H1 (cell line): ENCODE measurements at regions not wholly inside any gene's neighbourhood (a gene's known extent, or its start where the extent isn't known, plus 50 kb on each side); places are given as distances from the start of the nearest gene placed in this dataset.

Source experiments
- CTCF ChIA-PET: fragments of 300-600 bp; sonication (Branson Sonifier 250); formaldehyde crosslinking; loops from one replicate; lab custom pipeline; 2021; ENCODE audit not compliant: partially characterized antibody; lab: Charles Lee
- POLR2A ChIA-PET: fragments of 300-600 bp; sonication (Branson Sonifier 250); formaldehyde crosslinking; loops from one replicate; lab custom pipeline; 2021; ENCODE audit warnings: inconsistent platforms; ENCODE audit not compliant: partially characterized antibody; lab: Charles Lee
- DNase-seq, 2 experiments: peaks; one replicate each; pipeline versions ENCODE4 v3.0.0 to v3.0.0-alpha.2; 2010 to 2022; ENCODE audit warnings: low spot score in 2 of 2, low read depth in 1 of 2, mixed read lengths in 1 of 2
- FAIRE-seq: peaks from 2 replicates; lab custom pipeline; 2011; peaks lifted over from hg19 to GRCh38; lab: Jason Lieb, UNC
- H2AFZ ChIP-seq: 2 replicates; pipeline ENCODE4 v1.8.1; 2012; ENCODE audit warnings: low read length, inconsistent platforms
- H2AK5ac ChIP-seq: 2 replicates; pipeline ENCODE4 v1.6.1; 2013; ENCODE audit warnings: low read depth, low read length
- H2BK120ac ChIP-seq: replicated peaks from 2 replicates; pipeline ENCODE3; 2013; ENCODE audit warnings: low read depth, low read length, inconsistent platforms
- H2BK12ac ChIP-seq: 2 replicates; pipeline ENCODE4 v1.6.1; 2013; ENCODE audit warnings: low read depth, low read length
- H2BK15ac ChIP-seq: 2 replicates; pipeline ENCODE4 v1.6.1; 2013; ENCODE audit warnings: low read length
- H2BK20ac ChIP-seq: 2 replicates; pipeline ENCODE4 v1.6.1; 2013; ENCODE audit warnings: low read length
- H2BK5ac ChIP-seq: 2 replicates; pipeline ENCODE4 v1.6.1; 2013; ENCODE audit warnings: low read depth, low read length
- H3K14ac ChIP-seq: 2 replicates; pipeline ENCODE4 v1.6.1; 2013; ENCODE audit warnings: inconsistent platforms; ENCODE audit not compliant: insufficient read length
- H3K18ac ChIP-seq: 2 replicates; pipeline ENCODE4 v1.6.1; 2013; ENCODE audit warnings: low read length; ENCODE audit errors: extremely low read depth
- H3K23ac ChIP-seq: 2 replicates; pipeline ENCODE4 v1.6.1; 2013; ENCODE audit warnings: inconsistent platforms; ENCODE audit not compliant: insufficient read length
- H3K23me2 ChIP-seq: 2 replicates; pipeline ENCODE4 v1.6.1; 2013; ENCODE audit warnings: low read depth, low read length
- H3K27ac ChIP-seq: 2 replicates; pipeline ENCODE4 v1.6.1; 2011; ENCODE audit warnings: low read depth, low read length, inconsistent platforms
- H3K27me3 ChIP-seq, 4 experiments: replicated peaks in 1 of 4; 1 replicate in 1 of 4; 2 replicates in 3 of 4; pipeline versions ENCODE4 v1.6.1 to v1.8.1; 2011 to 2013; ENCODE audit warnings: low read length in 3 of 4, mild to moderate bottlenecking in 3 of 4, inconsistent platforms in 2 of 4, mixed read lengths in 2 of 4, moderate library complexity in 1 of 4; ENCODE audit not compliant: control insufficient read depth in 3 of 4, insufficient read depth in 3 of 4; ENCODE audit errors: extremely low read depth in 1 of 4
- H3K36me3 ChIP-seq, 4 experiments: 2 replicates each; pipeline versions ENCODE4 v1.6.1 to v1.8.1; 2011 to 2013; ENCODE audit warnings: mild to moderate bottlenecking in 4 of 4, low read length in 3 of 4, moderate library complexity in 2 of 4, control low read depth in 1 of 4, inconsistent platforms in 1 of 4; ENCODE audit not compliant: insufficient read depth in 4 of 4, control insufficient read depth in 2 of 4
- H3K4ac ChIP-seq: replicated peaks from 2 replicates; pipeline ENCODE3; 2013; ENCODE audit warnings: low read length, low read depth, mixed read lengths, inconsistent platforms; ENCODE audit not compliant: insufficient read length
- H3K4me1 ChIP-seq, 4 experiments: replicated peaks in 1 of 4; 1 replicate in 1 of 4; 2 replicates in 3 of 4; pipeline versions ENCODE4 v1.6.1 to v1.8.1; 2011 to 2013; ENCODE audit warnings: low read length in 3 of 4, inconsistent platforms in 2 of 4, mixed read lengths in 1 of 4; ENCODE audit not compliant: insufficient read depth in 4 of 4, control insufficient read depth in 3 of 4
- H3K4me2 ChIP-seq, 2 experiments: 2 replicates each; pipeline versions ENCODE4 v1.6.1 to v1.8.1; 2011 to 2013; ENCODE audit warnings: low read depth in 2 of 2, low read length in 2 of 2, control low read depth in 1 of 2, inconsistent platforms in 1 of 2, mild to moderate bottlenecking in 1 of 2; ENCODE audit not compliant: insufficient read depth in 1 of 2
- H3K4me3 ChIP-seq, 4 experiments: fragments of 200-600, 300-600 bp in 1 of 4; sonication (generic), shearing (Covaris generic), sonication (Bioruptor Twin) in 1 of 4; 2 replicates each; pipeline versions ENCODE4 v1.5.1 to v1.8.1; 2011 to 2016; ENCODE audit warnings: low read length in 4 of 4, low read depth in 3 of 4, control low read depth in 2 of 4, inconsistent platforms in 2 of 4, mild to moderate bottlenecking in 2 of 4, mixed read lengths in 1 of 4, moderate library complexity in 1 of 4; ENCODE audit not compliant: insufficient read depth in 2 of 4; ENCODE audit errors: extremely low read depth in 1 of 4
- H3K56ac ChIP-seq: replicated peaks from 2 replicates; pipeline ENCODE3; 2013; ENCODE audit warnings: low read depth, mild to moderate bottlenecking, mixed read lengths, low read length, inconsistent platforms; ENCODE audit not compliant: insufficient read length
- H3K79me1 ChIP-seq: 2 replicates; pipeline ENCODE4 v1.6.1; 2013; ENCODE audit warnings: low read depth, low read length, control low read depth
- H3K79me2 ChIP-seq, 2 experiments: 2 replicates each; pipeline versions ENCODE4 v1.6.1 to v1.8.1; 2012 to 2013; ENCODE audit warnings: low read length in 2 of 2, mild to moderate bottlenecking in 2 of 2, inconsistent platforms in 1 of 2; ENCODE audit not compliant: insufficient read depth in 2 of 2, control insufficient read depth in 1 of 2
- H3K9ac ChIP-seq, 4 experiments: replicated peaks in 1 of 4; 1 replicate in 1 of 4; 2 replicates in 3 of 4; pipeline versions ENCODE4 v1.6.1 to v1.8.1; 2011 to 2013; ENCODE audit warnings: low read depth in 3 of 4, low read length in 3 of 4, control low read depth in 2 of 4, mild to moderate bottlenecking in 2 of 4, moderate library complexity in 2 of 4, inconsistent platforms in 1 of 4; ENCODE audit errors: extremely low read depth in 1 of 4
- H3K9me3 ChIP-seq, 2 experiments: 2 replicates each; pipeline versions ENCODE4 v1.6.1 to v1.8.1; 2012 to 2013; ENCODE audit warnings: mild to moderate bottlenecking in 2 of 2, moderate library complexity in 2 of 2, control low read depth in 1 of 2, inconsistent platforms in 1 of 2, low read depth in 1 of 2, low read length in 1 of 2, mixed read lengths in 1 of 2; ENCODE audit not compliant: insufficient read depth in 2 of 2
- H4K20me1 ChIP-seq, 2 experiments: replicated peaks in 1 of 2; 2 replicates each; pipeline versions ENCODE3 to v1.8.1; 2011 to 2013; ENCODE audit warnings: inconsistent platforms in 2 of 2, low read length in 2 of 2, mild to moderate bottlenecking in 1 of 2; ENCODE audit not compliant: insufficient read depth in 2 of 2, control insufficient read depth in 1 of 2
- H4K5ac ChIP-seq: 2 replicates; pipeline ENCODE4 v1.6.1; 2013; ENCODE audit warnings: low read length, low read depth, mixed read lengths, inconsistent platforms; ENCODE audit not compliant: insufficient read length
- H4K8ac ChIP-seq: 2 replicates; pipeline ENCODE4 v1.8.0; 2013; ENCODE audit warnings: mild to moderate bottlenecking, moderate library complexity, low read length, inconsistent platforms; ENCODE audit not compliant: insufficient read depth; ENCODE audit errors: extremely low read depth
- H4K91ac ChIP-seq: replicated peaks from 2 replicates; pipeline ENCODE3; 2013; ENCODE audit warnings: low read length, mixed read lengths, inconsistent platforms; ENCODE audit not compliant: insufficient read length
- CBX5 ChIP-seq: fragments of 300-800, 300-1000 bp; sonication (generic); IDR thresholded peaks from 2 replicates; pipeline ENCODE4 v1.7.1; 2016; ENCODE audit warnings: antibody characterized with exemption, low read length, low read depth
- CBX8 ChIP-seq: fragments of 300-800, 300-1000 bp; sonication (generic); IDR thresholded peaks from 2 replicates; pipeline ENCODE4 v1.7.1; 2016; ENCODE audit warnings: low read depth, low read length, borderline replicate concordance
- EP300 ChIP-seq, 2 experiments: IDR thresholded peaks; 1 replicate in 1 of 2; 2 replicates in 1 of 2; pipeline ENCODE4 v1.6.1; 2011 to 2012; ENCODE audit warnings: low read depth in 2 of 2, low read length in 2 of 2, mild to moderate bottlenecking in 2 of 2, borderline replicate concordance in 1 of 2, inconsistent platforms in 1 of 2, moderate library complexity in 1 of 2
- EZH2 ChIP-seq: fragments of 200-600 bp; sonication (generic); IDR thresholded peaks from 2 replicates; pipeline ENCODE4 v1.7.1; 2012; ENCODE audit warnings: low read depth, mild to moderate bottlenecking, moderate library complexity, low read length, inconsistent platforms; ENCODE audit not compliant: severe bottlenecking
- FOSL1 ChIP-seq: IDR thresholded peaks from 2 replicates; pipeline ENCODE4 v1.6.1; 2011; ENCODE audit warnings: mild to moderate bottlenecking, low read depth, low read length, moderate library complexity; ENCODE audit not compliant: insufficient read depth
- HDAC6 ChIP-seq: IDR thresholded peaks from one replicate; pipeline ENCODE4 v1.7.1; 2012; ENCODE audit warnings: low read depth, mild to moderate bottlenecking, inconsistent platforms, low read length, moderate library complexity
- KDM1A ChIP-seq: fragments of 200-600, 300-600 bp; sonication (generic); IDR thresholded peaks from 2 replicates; pipeline ENCODE4 v1.7.1; 2016; ENCODE audit warnings: mild to moderate bottlenecking, low read length, borderline replicate concordance
- KDM5A ChIP-seq: fragments of 200-600 bp; IDR thresholded peaks from 2 replicates; pipeline ENCODE4 v1.7.1; 2012; ENCODE audit warnings: mild to moderate bottlenecking, low read length, inconsistent platforms, mixed read lengths
- NANOG ChIP-seq: IDR thresholded peaks from 2 replicates; pipeline ENCODE4 v1.6.1; 2011; ENCODE audit warnings: low read length, low read depth, mild to moderate bottlenecking, inconsistent platforms; ENCODE audit not compliant: insufficient read depth, poor library complexity, severe bottlenecking
- NRF1 ChIP-seq: IDR thresholded peaks from 2 replicates; pipeline ENCODE4 v1.6.1; 2011; ENCODE audit warnings: mild to moderate bottlenecking, low read depth, low read length, improper control_type of control experiment
- RXRA ChIP-seq: IDR thresholded peaks from 2 replicates; pipeline ENCODE4 v1.6.1; 2011; ENCODE audit warnings: low read depth, mild to moderate bottlenecking, low read length, moderate library complexity; ENCODE audit not compliant: insufficient read depth
- SP2 ChIP-seq: IDR thresholded peaks from 2 replicates; pipeline ENCODE4 v1.6.1; 2012; ENCODE audit warnings: mild to moderate bottlenecking, low read length, inconsistent platforms
- TCF12 ChIP-seq: IDR thresholded peaks from 2 replicates; pipeline ENCODE4 v1.6.1; 2011; ENCODE audit warnings: low read depth, mild to moderate bottlenecking, low read length
- ZNF274 ChIP-seq: IDR thresholded peaks from 2 replicates; pipeline ENCODE4 v1.7.0; 2012; ENCODE audit warnings: low read length, borderline replicate concordance; ENCODE audit errors: extremely low read depth
- WGBS, 2 experiments: shearing (Covaris generic) in 1 of 2; methylation state at CpG; one replicate each; pipeline versions ENCODE4 v1.1.6 to v1.1.7; 2013 to 2015; ENCODE audit warnings: low lambda C conversion rate in 2 of 2, mixed read lengths in 2 of 2, inconsistent platforms in 1 of 2, low coverage in 1 of 2, missing lambda C conversion rate in 1 of 2; ENCODE audit not compliant: insufficient replicate concordance in 2 of 2, insufficient coverage in 1 of 2, insufficient read length in 1 of 2; ENCODE audit errors: extremely low coverage in 1 of 2, missing lambda C conversion rate in 1 of 2; 5-methylcytosine and 5-hydroxymethylcytosine counted together
- TF ChIP-seq, protein P1 (sequence below): IDR thresholded peaks from 2 replicates; pipeline ENCODE4 v1.6.1; 2012; ENCODE audit warnings: inconsistent platforms

DNA sequence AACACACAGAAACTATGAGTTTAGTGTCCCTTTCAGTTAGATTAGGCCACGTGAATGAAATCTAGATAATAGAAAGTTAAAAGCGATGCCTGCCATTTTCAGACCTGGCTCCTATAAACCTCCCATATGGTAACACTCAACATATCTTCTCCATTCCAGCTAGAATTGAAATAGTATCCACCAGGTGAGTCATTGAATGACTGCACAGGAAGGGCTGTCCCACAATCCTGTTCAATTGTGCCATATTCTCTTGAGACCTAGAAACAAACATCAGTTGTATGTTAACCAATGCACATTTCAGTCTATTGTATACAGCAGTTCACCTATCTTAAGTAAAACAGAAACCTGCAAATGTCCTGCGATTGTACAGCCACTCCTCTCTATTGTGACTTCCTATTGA lies 659.3 kb upstream of the SLIT2 start:
- 96% methylated on average over 3 of the region's 3 CpGs; no CpG with 5 or more reads in 1 of the 2 experiments for WGBS, 2 experiments
- Histone ChIP-seq H2BK15ac (no peak overlapping the region), H3K79me1 (no peaks in the 10 kb centered on the region), H2AK5ac (no peak overlapping the region), H2BK5ac (no peak overlapping the region), H3K9me3 (no peaks in the 10 kb centered on the region), H3K9ac (no peak overlapping the region), H3K4me1 (no peaks in the 10 kb centered on the region), H3K4me2 (no peak overlapping the region), H3K27ac (no peak overlapping the region), H3K79me2 (no peaks in the 10 kb centered on the region), H4K20me1 (no peaks in the 10 kb centered on the region), H3K4me3 (no peak overlapping the region), H3K23ac (no peak overlapping the region), H3K56ac (no peak overlapping the region), H2BK20ac (no peak overlapping the region), H4K5ac (no peak overlapping the region), H2BK12ac (no peak overlapping the region), H4K8ac (no peak overlapping the region), H3K18ac (no peak overlapping the region), H3K4ac (no peak overlapping the region), H3K23me2 (no peaks in the 10 kb centered on the region; the same call in 1 of the 2 replicates), H3K14ac (no peak overlapping the region), H3K36me3 (no peaks in the 10 kb centered on the region), H4K91ac (no peak overlapping the region), H2AFZ (no peak overlapping the region), H3K27me3 (no peaks in the 10 kb centered on the region), H2BK120ac (no peak overlapping the region)
- TF ChIP-seq KDM1A (no peak), NANOG (no peak), TCF12 (no peak), SP2 (no peak), CBX5 (no peak), KDM5A (no peak), FOSL1 (no peak), NRF1 (no peak), EZH2 (no peak), HDAC6 (no peak), EP300 (IDR thresholded peaks at IDR 0.05; ENCODE audit: borderline replicate concordance in 1 of 2, low read depth in 2 of 2, low read length in 2 of 2) (no peak), ZNF274 (no peak), CBX8 (no peak), RXRA (no peak)
- TF ChIP-seq, protein P1, sequence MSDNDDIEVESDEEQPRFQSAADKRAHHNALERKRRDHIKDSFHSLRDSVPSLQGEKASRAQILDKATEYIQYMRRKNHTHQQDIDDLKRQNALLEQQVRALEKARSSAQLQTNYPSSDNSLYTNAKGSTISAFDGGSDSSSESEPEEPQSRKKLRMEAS: no peak
- no peak for FAIRE-seq
- DNase-seq: no peak
- CTCF ChIA-PET: interaction anchor here (1.2 kb wide), 1 partner anchor 357 kb away, joined by 4 read pairs; no protein-coding TSS in a partner anchor
- POLR2A ChIA-PET: no interaction called here
